HEK293 (cell line): ENCODE measurements at regions not wholly inside any gene's neighbourhood (a gene's known extent, or its start where the extent isn't known, plus 50 kb on each side); places are given as distances from the start of the nearest gene placed in this dataset.

Experiments used
- CTCF ChIA-PET: fragments of 350-600 bp; formaldehyde crosslinking; extraction: SDS; loops from one replicate; lab custom pipeline; 2021; ENCODE audit warnings: antibody characterized with exemption; lab: Yijun Ruan, JAX
- POLR2A ChIA-PET: fragments of 300-600 bp; formaldehyde crosslinking; extraction: SDS; loops from one replicate; lab custom pipeline; 2020; ENCODE audit warnings: antibody characterized with exemption, inconsistent platforms; lab: Yijun Ruan, JAX
- H3K27ac ChIP-seq: fragments of 200-500 bp; sonication (Bioruptor generic); 2 replicates; pipeline ENCODE4 v1.5.1; 2014; ENCODE audit warnings: low read depth, low read length, control low read depth, inconsistent platforms; ENCODE audit errors: extremely low read depth
- H3K36me3 ChIP-seq, 2 experiments: fragments of 200-500 bp in 1 of 2; sonication (Bioruptor generic) in 1 of 2; 1 replicate in 1 of 2; 2 replicates in 1 of 2; pipeline ENCODE4 v1.5.1; 2014 to 2017; ENCODE audit warnings: inconsistent platforms in 2 of 2, low read length in 2 of 2; ENCODE audit not compliant: control insufficient read depth in 2 of 2, insufficient read depth in 1 of 2
- H3K4me1 ChIP-seq: fragments of 200-500 bp; sonication (Bioruptor generic); 2 replicates; pipeline ENCODE4 v1.5.1; 2014; ENCODE audit warnings: mild to moderate bottlenecking, low read length, inconsistent platforms; ENCODE audit not compliant: control insufficient read depth, insufficient read depth
- H3K4me3 ChIP-seq: 2 replicates; pipeline ENCODE4 v1.5.1; 2011; ENCODE audit warnings: low read depth, mild to moderate bottlenecking, control low read depth, low read length, moderate library complexity
- H3K9me3 ChIP-seq: fragments of 200-500 bp; sonication (Bioruptor generic); 2 replicates; pipeline ENCODE4 v1.5.1; 2014; ENCODE audit warnings: low read depth, low read length, inconsistent platforms; ENCODE audit not compliant: control insufficient read depth, insufficient read depth
- BCL11B ChIP-seq: fragments of 450-650 bp; formaldehyde crosslinking; IDR thresholded peaks from 2 replicates; pipeline ENCODE4 v1.5.1; 2016; ENCODE audit warnings: low read depth, missing biosample characterization, missing genetic modification characterization
- GLIS2 ChIP-seq: fragments of 450-650 bp; formaldehyde crosslinking; IDR thresholded peaks from 2 replicates; pipeline ENCODE4 v1.5.1; 2016; ENCODE audit warnings: missing biosample characterization, missing genetic modification characterization
- HOXA7 ChIP-seq: sonication (generic); formaldehyde crosslinking; IDR thresholded peaks from 2 replicates; pipeline ENCODE4 v1.8.1; 2022; ENCODE audit warnings: missing genetic modification reagents, borderline replicate concordance
- KLF16 ChIP-seq: fragments of 450-650 bp; formaldehyde crosslinking; IDR thresholded peaks from 2 replicates; pipeline ENCODE4 v1.5.1; 2017; ENCODE audit warnings: missing biosample characterization, missing genetic modification characterization
- KLF9 ChIP-seq: fragments of 450-650 bp; formaldehyde crosslinking; IDR thresholded peaks from 2 replicates; pipeline ENCODE4 v1.5.1; 2016; ENCODE audit warnings: missing biosample characterization, missing genetic modification characterization, low read depth
- SALL2 ChIP-seq: fragments of 450-650 bp; formaldehyde crosslinking; IDR thresholded peaks from 2 replicates; pipeline ENCODE4 v1.5.0; 2017; ENCODE audit warnings: missing biosample characterization, mild to moderate bottlenecking, missing genetic modification characterization, borderline replicate concordance
- WT1 ChIP-seq: fragments of 450-650 bp; formaldehyde crosslinking; IDR thresholded peaks from 2 replicates; pipeline ENCODE4 v1.5.1; 2016; ENCODE audit warnings: missing biosample characterization, missing genetic modification characterization
- ZFHX2 ChIP-seq: fragments of 450-650 bp; formaldehyde crosslinking; conservative IDR thresholded peaks from 2 replicates; pipeline ENCODE4 v1.5.1; 2016; ENCODE audit warnings: missing biosample characterization, missing genetic modification characterization
- ZNF140 ChIP-seq: fragments of 450-650 bp; formaldehyde crosslinking; IDR thresholded peaks from 2 replicates; pipeline ENCODE4 v1.5.1; 2016; ENCODE audit warnings: missing biosample characterization, missing genetic modification characterization
- ZNF26 ChIP-seq: fragments of 450-650 bp; formaldehyde crosslinking; IDR thresholded peaks from 2 replicates; pipeline ENCODE4 v1.5.1; 2016; ENCODE audit warnings: missing biosample characterization, missing genetic modification characterization
- ZNF335 ChIP-seq: fragments of 450-650 bp; formaldehyde crosslinking; conservative IDR thresholded peaks from 2 replicates; pipeline ENCODE4 v1.5.1; 2016; ENCODE audit warnings: missing biosample characterization, missing genetic modification characterization
- ZNF354C ChIP-seq: fragments of 450-650 bp; formaldehyde crosslinking; IDR thresholded peaks from 2 replicates; pipeline ENCODE4 v1.5.1; 2016; ENCODE audit warnings: missing biosample characterization, missing genetic modification characterization, low read depth, borderline replicate concordance
- ZNF366 ChIP-seq: fragments of 450-650 bp; formaldehyde crosslinking; conservative IDR thresholded peaks from 2 replicates; pipeline ENCODE4 v1.5.1; 2016; ENCODE audit warnings: missing biosample characterization, missing genetic modification characterization
- ZNF37A ChIP-seq: fragments of 450-650 bp; IDR thresholded peaks from 2 replicates; pipeline ENCODE4 v1.5.1; 2018; ENCODE audit warnings: missing biosample characterization, missing genetic modification characterization
- ZNF394 ChIP-seq: fragments of 450-650 bp; formaldehyde crosslinking; IDR thresholded peaks from 2 replicates; pipeline ENCODE4 v1.5.1; 2016; ENCODE audit warnings: missing biosample characterization, missing genetic modification characterization, mild to moderate bottlenecking, moderate library complexity, borderline replicate concordance
- ZNF416 ChIP-seq: fragments of 450-650 bp; formaldehyde crosslinking; IDR thresholded peaks from 2 replicates; pipeline ENCODE4 v1.5.1; 2016; ENCODE audit warnings: missing biosample characterization, missing genetic modification characterization
- ZNF426 ChIP-seq: fragments of 450-650 bp; formaldehyde crosslinking; IDR thresholded peaks from 2 replicates; pipeline ENCODE4 v1.5.1; 2017; ENCODE audit warnings: missing biosample characterization, missing genetic modification characterization, mild to moderate bottlenecking, inconsistent platforms, moderate library complexity
- ZNF555 ChIP-seq: fragments of 450-650 bp; formaldehyde crosslinking; conservative IDR thresholded peaks from 2 replicates; pipeline ENCODE4 v1.5.1; 2017; ENCODE audit warnings: missing biosample characterization, mild to moderate bottlenecking, missing genetic modification characterization, inconsistent platforms
- ZNF558 ChIP-seq: fragments of 450-650 bp; formaldehyde crosslinking; IDR thresholded peaks from 2 replicates; pipeline ENCODE4 v1.5.1; 2016; ENCODE audit warnings: missing biosample characterization, missing genetic modification characterization
- ZNF561 ChIP-seq: fragments of 450-650 bp; IDR thresholded peaks from 2 replicates; pipeline ENCODE4 v1.5.1; 2018; ENCODE audit warnings: missing biosample characterization, missing genetic modification characterization, borderline replicate concordance
- ZNF585B ChIP-seq: fragments of 450-650 bp; formaldehyde crosslinking; IDR thresholded peaks from 2 replicates; pipeline ENCODE4 v1.5.1; 2016; ENCODE audit warnings: missing biosample characterization, missing genetic modification characterization
- ZNF623 ChIP-seq: fragments of 450-650 bp; formaldehyde crosslinking; IDR thresholded peaks from 2 replicates; pipeline ENCODE4 v1.5.1; 2016; ENCODE audit warnings: missing biosample characterization, missing genetic modification characterization
- ZNF626 ChIP-seq: fragments of 450-650 bp; sonication (Bioruptor Pico); formaldehyde crosslinking; IDR thresholded peaks from 2 replicates; pipeline ENCODE4 v1.5.1; 2018; ENCODE audit warnings: missing biosample characterization, missing genetic modification characterization, inconsistent platforms
- ZNF658 ChIP-seq: fragments of 450-650 bp; formaldehyde crosslinking; IDR thresholded peaks from 2 replicates; pipeline ENCODE4; 2016; ENCODE audit warnings: missing biosample characterization, missing genetic modification characterization
- ZNF677 ChIP-seq: fragments of 450-650 bp; IDR thresholded peaks from 2 replicates; pipeline ENCODE4 v1.5.0; 2018; ENCODE audit warnings: missing biosample characterization, mild to moderate bottlenecking, missing genetic modification characterization, moderate library complexity
- ZNF747 ChIP-seq: fragments of 450-650 bp; formaldehyde crosslinking; IDR thresholded peaks from 2 replicates; pipeline ENCODE4 v1.5.1; 2016; ENCODE audit warnings: missing biosample characterization, missing genetic modification characterization
- ZNF837 ChIP-seq: fragments of 450-650 bp; formaldehyde crosslinking; IDR thresholded peaks from 2 replicates; pipeline ENCODE4 v1.5.1; 2016; ENCODE audit warnings: missing biosample characterization, missing genetic modification characterization
- ZSCAN16 ChIP-seq: fragments of 450-650 bp; formaldehyde crosslinking; IDR thresholded peaks from 2 replicates; pipeline ENCODE4 v1.5.1; 2016; ENCODE audit warnings: missing biosample characterization, missing genetic modification characterization
- ZSCAN4 ChIP-seq: fragments of 450-650 bp; formaldehyde crosslinking; IDR thresholded peaks from 2 replicates; pipeline ENCODE4 v1.5.1; 2017; ENCODE audit warnings: missing biosample characterization, missing genetic modification characterization
- TF ChIP-seq, protein P1 (sequence below): fragments of 450-650 bp; formaldehyde crosslinking; IDR thresholded peaks from 2 replicates; pipeline ENCODE4 v1.5.1; 2016; ENCODE audit warnings: missing biosample characterization, missing genetic modification characterization
- TF ChIP-seq, protein P2 (sequence below): fragments of 450-650 bp; formaldehyde crosslinking; IDR thresholded peaks from 2 replicates; pipeline ENCODE4 v1.5.1; 2016; ENCODE audit warnings: missing biosample characterization, missing genetic modification characterization
- TF ChIP-seq, protein P3 (sequence below): fragments of 450-650 bp; formaldehyde crosslinking; IDR thresholded peaks from 2 replicates; pipeline ENCODE4 v1.5.1; 2016; ENCODE audit warnings: missing biosample characterization, missing genetic modification characterization

DNA sequence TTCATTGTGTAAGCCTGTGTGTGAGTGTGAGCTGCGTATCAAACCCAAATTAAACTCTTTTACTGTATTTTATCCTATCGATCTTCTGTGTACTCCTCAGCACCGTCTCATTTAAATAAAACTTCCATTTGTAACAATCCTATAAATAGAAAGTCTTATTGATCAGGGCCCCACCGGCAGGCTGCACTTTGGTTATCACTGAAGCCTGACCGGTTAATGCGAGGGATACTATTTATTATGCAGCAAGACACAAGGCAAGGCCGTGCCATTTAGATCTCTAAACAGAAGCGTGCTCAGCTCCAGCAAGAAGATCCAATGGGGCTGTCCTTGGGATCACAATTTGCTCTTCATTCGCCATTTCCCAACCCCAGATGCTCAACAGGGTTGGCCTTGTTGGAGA is 252.6 kb upstream of the TSHZ3 start:
- POLR2A ChIA-PET: no interaction called here
- no peak for TF ChIP-seq ZNF335
- TF ChIP-seq ZNF561 (tag by site-specific recombination): no peak
- no peak for TF ChIP-seq WT1 (tag by site-specific recombination)
- TF ChIP-seq ZNF394 (tag by site-specific recombination): no peak
- TF ChIP-seq ZNF140 (tag by site-specific recombination): no peak
- TF ChIP-seq GLIS2 (tag by site-specific recombination): no peak
- TF ChIP-seq ZNF26: no peak
- no peak for TF ChIP-seq ZNF426 (tag by site-specific recombination)
- no peak for TF ChIP-seq SALL2 (tag by site-specific recombination)
- no peak for TF ChIP-seq ZNF37A (tag by site-specific recombination)
- TF ChIP-seq ZNF416 (tag by site-specific recombination): no peak
- TF ChIP-seq KLF16 (tag by site-specific recombination): no peak
- no peak for TF ChIP-seq BCL11B (tag by site-specific recombination)
- TF ChIP-seq ZNF747 (tag by site-specific recombination): no peak
- TF ChIP-seq, protein P1, sequence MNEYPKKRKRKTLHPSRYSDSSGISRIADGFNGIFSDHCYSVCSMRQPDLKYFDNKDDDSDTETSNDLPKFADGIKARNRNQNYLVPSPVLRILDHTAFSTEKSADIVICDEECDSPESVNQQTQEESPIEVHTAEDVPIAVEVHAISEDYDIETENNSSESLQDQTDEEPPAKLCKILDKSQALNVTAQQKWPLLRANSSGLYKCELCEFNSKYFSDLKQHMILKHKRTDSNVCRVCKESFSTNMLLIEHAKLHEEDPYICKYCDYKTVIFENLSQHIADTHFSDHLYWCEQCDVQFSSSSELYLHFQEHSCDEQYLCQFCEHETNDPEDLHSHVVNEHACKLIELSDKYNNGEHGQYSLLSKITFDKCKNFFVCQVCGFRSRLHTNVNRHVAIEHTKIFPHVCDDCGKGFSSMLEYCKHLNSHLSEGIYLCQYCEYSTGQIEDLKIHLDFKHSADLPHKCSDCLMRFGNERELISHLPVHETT (tag by site-specific recombination): no peak
- TF ChIP-seq ZNF555 (tag by site-specific recombination): no peak
- TF ChIP-seq ZNF558 (tag by site-specific recombination): no peak
- no peaks in the 10 kb centered on the region; the same call in none of the 2 replicates for H3K9me3 ChIP-seq
- H3K4me3 ChIP-seq: no peak overlapping the region
- no peaks in the 10 kb centered on the region for H3K4me1 ChIP-seq
- no peak overlapping the region for H3K27ac ChIP-seq
- no peaks in the 10 kb centered on the region for H3K36me3 ChIP-seq
- CTCF ChIA-PET: interaction anchor here (0.6 kb wide), 1 partner anchor 350 kb away, joined by 3 read pairs; no protein-coding TSS in a partner anchor

- no peaks in the 10 kb centered on the region; the same call in none of the 2 replicates for H3K9me3 ChIP-seq
- ChIA-PET CTCF (interaction anchor here (0.6 kb wide), 1 partner anchor 518 kb away, joined by 3 read pairs; no protein-coding TSS in a partner anchor), POLR2A (no interaction called here)
- no peaks in the 10 kb centered on the region for H3K4me1 ChIP-seq
- H3K27ac ChIP-seq: no peak overlapping the region
- H3K36me3 ChIP-seq: no peaks in the 10 kb centered on the region
- no peak overlapping the region for H3K4me3 ChIP-seq
- TF ChIP-seq ZNF354C (tag by site-specific recombination): no peak
- TF ChIP-seq HOXA7: no peak
- TF ChIP-seq ZSCAN16 (tag by site-specific recombination): no peak
- no peak for TF ChIP-seq ZNF658 (tag by site-specific recombination)
- TF ChIP-seq ZNF626 (tag by site-specific recombination): no peak
- TF ChIP-seq KLF9 (tag by site-specific recombination): no peak
- no peak for TF ChIP-seq ZSCAN4 (tag by site-specific recombination)
- no peak for TF ChIP-seq ZNF366 (tag by site-specific recombination)
- no peak for TF ChIP-seq ZNF623 (tag by site-specific recombination)
- no peak for TF ChIP-seq ZNF677
- TF ChIP-seq ZNF837 (tag by site-specific recombination): no peak
- TF ChIP-seq ZNF585B (tag by site-specific recombination): no peak
- TF ChIP-seq, protein P2, sequence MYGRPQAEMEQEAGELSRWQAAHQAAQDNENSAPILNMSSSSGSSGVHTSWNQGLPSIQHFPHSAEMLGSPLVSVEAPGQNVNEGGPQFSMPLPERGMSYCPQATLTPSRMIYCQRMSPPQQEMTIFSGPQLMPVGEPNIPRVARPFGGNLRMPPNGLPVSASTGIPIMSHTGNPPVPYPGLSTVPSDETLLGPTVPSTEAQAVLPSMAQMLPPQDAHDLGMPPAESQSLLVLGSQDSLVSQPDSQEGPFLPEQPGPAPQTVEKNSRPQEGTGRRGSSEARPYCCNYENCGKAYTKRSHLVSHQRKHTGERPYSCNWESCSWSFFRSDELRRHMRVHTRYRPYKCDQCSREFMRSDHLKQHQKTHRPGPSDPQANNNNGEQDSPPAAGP (tag by site-specific recombination): no peak
- no peak for TF ChIP-seq WT1 (tag by site-specific recombination)
- TF ChIP-seq, protein P3, sequence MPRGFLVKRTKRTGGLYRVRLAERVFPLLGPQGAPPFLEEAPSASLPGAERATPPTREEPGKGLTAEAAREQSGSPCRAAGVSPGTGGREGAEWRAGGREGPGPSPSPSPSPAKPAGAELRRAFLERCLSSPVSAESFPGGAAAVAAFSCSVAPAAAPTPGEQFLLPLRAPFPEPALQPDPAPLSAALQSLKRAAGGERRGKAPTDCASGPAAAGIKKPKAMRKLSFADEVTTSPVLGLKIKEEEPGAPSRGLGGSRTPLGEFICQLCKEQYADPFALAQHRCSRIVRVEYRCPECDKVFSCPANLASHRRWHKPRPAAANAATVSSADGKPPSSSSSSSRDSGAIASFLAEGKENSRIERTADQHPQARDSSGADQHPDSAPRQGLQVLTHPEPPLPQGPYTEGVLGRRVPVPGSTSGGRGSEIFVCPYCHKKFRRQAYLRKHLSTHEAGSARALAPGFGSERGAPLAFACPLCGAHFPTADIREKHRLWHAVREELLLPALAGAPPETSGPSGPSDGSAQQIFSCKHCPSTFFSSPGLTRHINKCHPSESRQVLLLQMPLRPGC (tag by site-specific recombination): no peak
- no peak for TF ChIP-seq ZFHX2 (tag by site-specific recombination)
These were observed 253.3 kb upstream of the TSHZ3 start for GRCh38 chr19:31602548-31602947.
